DMS 273 (cell line): ENCODE measurements at regions not wholly inside any gene's neighbourhood (a gene's known extent, or its start where the extent isn't known, plus 50 kb on each side); places are given as distances from the start of the nearest gene placed in this dataset.
A peak's percentile ranks its signal among the peaks of the same experiment; 100 is the strongest.

Experiments used
- DNase-seq: peaks from one replicate; lab custom pipeline; 2025; ENCODE audit not compliant: unreplicated experiment; lab: John Stamatoyannopoulos, UW

DNA sequence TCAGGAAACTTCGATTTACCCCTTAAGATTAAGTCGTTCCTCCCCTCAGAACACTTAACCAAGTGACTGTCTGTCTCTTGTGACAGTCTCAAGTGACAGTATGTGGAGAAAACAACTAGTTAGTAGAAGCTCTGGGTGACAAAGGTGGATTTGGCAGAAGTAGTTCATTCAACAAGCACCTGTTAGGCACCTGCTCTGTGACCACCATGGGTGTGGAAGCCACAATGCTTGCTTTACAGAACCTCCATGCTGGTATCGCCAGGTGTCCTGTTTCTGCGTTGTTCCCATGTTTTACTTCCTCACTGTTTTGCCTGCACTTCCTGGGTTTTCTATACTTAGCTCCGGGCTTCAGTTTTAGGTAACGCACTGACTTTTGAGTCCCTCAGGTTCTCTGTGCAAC, 337.4 kb upstream of the DCC start:
- DNase-seq = no peak

DNA sequence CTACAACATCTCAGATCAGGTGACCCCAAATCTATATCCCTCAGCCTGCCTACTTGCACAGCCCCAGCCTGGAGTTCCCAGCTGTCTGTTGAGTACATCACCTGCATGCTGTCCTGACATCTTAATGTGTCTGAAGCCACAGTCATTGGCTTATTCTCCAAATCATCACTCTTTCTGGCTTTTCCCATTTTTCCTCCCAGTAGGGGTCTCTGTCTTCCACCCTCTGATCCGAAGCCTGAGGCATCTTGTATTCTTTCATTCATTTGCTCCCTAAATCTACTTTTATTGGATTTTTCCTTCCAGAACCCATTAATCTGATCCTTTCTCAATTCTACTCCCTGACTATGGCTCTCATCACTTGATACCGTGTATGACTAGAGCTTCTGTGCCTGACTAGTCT, 332.9 kb upstream of the DCC start:
- no peak for DNase-seq

DNA sequence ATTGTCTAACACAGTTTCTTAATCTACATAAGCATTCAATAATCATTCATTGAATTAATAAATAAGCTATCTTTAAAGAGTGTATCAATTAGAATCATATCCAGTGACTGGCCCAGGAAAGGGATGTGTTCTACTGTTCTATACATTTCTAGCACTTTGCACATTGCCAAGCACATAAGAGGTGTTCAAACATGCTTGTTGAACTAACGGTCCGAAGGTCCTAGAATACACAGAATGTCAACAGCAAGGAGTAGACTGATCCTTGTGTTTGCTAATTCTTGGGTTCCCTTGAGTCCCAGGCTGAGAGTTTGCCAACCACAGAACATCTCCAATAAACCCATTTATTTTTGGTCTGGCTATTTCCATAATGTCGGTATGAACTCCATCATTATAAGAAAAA, 331.7 kb upstream of the DCC start:
- DNase-seq = no peak

DNA sequence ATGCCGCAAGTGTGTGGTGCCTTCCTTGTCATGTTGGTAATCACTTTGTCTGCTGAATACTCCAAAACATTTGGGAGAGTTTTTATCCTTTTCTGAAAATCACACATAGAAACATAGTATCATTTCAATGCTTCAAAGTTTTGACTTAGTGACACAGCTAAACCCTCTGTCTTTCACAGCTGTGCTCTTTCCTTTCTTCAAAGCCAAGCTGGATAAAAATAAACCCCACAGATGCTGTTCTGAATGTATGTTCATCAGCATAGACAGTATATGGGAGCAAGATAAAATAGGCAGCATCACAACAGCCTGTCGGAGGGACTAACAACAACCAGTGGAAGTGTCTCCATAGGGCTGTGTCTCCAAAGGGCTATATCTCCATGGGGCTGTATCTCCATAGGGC, 331.3 kb upstream of the DCC start:
- DNase-seq = no peak

DNA sequence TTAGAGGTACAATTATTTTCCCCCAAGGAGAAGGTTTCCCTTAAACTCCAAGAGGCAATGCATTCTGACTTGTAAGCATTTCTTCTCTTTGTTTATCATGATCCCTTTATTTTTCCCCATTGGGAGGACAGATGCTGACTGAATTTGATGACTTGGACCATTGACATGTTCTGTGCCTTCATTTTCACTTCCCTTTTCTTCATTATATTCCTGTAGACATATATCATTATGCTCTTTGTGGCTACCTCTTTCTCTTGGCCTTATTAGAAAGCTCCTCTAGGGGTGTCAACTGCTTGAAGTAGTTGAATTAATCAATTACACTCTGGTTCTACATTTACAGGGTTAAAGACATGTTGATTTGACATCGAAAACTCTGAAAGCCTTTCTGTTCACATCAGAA, 330.0 kb upstream of the DCC start:
- DNase-seq = no peak

DNA sequence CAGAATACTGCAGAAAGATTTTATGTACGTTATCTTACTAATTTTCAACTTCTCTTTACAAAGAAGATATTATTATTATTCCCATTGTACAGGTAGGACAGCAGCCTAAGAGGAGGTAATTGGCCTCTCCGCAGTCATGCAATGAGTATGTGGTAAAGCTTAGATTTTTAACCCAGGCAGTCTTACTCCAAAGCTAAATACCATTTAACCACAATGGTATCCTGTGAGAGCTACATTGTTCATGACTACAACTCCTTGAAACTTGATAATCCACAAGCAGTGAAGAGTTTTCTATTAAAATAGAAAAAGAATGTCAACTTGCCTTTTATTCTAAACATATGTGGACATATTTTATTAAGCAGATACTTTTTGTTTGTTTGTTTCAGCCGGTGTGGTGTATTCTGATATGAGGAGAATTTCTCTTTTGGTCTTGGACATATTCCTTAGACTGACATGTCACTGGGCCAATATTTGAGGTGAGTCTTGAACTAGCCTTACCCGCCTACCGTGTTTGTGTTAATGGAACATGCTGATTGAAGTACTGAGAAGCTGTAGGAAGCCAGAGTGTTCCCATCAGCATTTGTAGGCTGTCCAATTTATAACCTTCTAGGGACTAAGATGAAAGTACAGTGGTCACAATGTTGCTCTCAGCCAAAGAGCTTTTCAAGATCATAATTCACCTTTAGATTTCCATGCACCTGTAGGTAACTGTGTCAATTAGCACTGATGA, 293.9 kb upstream of the DCC start:
- no peak for DNase-seq

DNA sequence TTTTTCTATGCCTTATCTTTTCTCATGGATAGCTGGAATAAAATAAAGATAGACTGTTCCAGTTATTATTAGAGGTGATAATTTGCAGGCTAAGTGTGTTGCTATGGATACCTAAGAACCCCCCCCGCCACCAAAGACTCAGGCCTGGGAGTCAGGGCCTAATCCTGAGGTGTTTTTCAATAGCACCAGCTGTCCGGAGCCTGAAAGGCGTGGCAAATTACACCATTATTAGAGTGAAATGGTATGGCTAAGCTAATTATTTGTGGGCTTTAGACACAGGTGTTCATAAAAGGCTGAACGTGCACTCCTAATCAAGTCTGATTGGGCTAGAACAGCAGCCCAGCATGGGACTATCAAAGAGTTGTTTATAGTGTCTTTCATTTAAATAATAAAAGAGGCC, 293.2 kb upstream of the DCC start:
- DNase-seq = peak; percentile 0

DNA sequence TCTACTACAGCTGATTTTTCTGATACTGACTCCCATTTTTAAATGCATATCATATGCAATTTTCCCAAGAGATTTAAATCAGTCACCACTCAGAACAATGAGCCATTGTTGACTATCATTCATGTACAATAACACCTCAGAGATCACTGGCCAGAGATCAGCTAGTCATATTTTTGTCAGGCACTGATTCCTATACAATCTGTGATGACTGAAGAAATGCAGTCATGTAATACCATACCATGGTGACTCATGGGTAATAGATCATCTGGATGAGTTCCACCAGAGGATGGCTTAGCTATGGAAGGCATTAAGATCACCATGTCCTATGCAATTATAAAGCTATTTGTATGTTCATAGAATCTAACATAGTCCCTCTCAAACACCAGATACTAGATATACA, 285.7 kb upstream of the DCC start:
- no peak for DNase-seq

DNA sequence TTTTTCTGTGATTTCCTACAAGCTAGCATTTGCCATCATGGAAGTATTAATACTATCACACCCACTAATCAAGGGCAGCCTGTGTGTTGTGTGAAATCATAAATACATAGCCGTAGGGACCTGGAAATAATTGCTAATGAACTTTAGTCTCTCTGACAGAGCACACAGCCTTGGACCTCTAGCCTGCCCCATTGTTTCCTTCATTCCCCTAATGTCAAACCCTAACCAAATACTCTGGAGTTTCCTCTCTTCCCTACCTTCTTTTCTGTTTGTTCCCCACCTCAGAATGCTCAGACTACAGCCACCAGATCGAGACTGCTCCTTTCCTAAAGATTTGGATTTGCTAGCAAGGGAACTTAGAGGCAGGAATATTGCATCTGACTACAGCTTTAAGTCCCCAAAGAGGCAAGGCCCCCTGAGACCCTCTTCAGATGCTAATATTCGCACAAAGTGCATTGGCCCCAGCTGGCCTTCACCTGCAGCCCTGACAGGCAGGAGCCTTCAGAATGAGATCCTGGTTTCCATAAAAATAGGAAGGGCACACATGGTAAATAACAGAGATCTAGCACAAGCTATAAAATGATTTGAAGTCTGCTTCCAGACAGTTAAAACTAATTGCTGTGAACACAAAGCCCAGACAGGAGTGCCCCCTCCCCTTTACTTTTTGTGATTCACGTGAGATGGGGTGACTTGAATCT, 279.2 kb upstream of the DCC start:
- DNase-seq = no peak

DNA sequence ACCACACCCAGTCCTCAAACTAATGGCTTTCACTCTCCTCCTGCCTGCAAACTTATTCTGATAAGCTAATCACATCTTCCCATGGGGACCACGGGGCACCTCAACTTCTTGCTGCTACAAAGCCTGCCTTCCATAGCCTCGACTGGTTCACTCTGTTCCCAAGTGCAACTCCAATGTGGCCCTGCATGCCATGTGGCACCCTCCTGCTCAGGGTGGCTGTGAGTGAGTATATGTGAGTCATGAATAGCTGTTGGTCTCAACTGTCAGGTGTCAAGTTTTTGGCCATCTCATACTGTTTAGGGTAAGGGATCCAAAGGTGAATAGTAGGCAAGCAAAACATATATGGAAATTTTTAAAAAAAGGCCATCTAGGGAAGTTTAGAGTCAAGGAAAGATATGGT, 276.1 kb upstream of the DCC start:
- DNase-seq = no peak

DNA sequence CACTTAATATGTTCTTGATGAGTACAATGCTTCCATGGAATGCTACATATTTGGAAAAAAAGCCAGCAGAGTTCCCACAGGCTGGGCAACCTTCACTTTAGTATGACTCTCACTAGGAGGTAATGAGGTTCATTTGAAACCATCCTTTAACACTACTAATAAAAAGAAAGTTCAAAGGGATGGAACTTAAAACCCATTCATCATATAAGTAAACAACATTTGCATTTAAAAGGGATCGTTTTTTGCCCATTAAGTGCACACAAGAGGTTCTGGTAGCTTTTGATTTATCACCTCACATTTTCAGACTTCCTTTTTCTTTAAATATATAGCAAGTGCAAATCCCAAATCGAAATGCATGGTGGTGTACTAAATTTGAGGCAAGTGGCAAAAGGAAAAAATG, 270.8 kb upstream of the DCC start:
- DNase-seq = no peak

DNA sequence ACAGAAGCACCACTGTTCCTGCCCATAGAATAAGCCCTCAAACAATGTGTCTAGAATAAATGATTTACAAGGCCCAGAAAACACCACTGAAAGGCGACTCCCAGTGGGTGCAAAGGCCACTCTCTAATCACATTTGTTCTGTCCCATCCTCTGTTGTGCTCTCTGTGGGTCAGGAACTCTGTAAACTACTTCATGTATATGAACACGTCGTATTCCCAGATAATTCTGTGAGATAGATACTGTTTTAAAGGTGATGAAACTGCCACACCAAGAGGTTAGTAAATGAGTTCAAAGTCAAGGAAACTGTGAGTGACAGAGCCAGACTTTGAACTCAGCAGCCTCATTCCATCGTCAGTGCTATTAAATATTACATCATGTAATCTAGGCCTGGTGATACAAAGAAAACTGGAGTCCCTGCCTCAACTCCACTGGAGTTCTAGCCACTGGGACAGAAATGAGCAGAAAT, 269.7 kb upstream of the DCC start:
- DNase-seq = no peak

DNA sequence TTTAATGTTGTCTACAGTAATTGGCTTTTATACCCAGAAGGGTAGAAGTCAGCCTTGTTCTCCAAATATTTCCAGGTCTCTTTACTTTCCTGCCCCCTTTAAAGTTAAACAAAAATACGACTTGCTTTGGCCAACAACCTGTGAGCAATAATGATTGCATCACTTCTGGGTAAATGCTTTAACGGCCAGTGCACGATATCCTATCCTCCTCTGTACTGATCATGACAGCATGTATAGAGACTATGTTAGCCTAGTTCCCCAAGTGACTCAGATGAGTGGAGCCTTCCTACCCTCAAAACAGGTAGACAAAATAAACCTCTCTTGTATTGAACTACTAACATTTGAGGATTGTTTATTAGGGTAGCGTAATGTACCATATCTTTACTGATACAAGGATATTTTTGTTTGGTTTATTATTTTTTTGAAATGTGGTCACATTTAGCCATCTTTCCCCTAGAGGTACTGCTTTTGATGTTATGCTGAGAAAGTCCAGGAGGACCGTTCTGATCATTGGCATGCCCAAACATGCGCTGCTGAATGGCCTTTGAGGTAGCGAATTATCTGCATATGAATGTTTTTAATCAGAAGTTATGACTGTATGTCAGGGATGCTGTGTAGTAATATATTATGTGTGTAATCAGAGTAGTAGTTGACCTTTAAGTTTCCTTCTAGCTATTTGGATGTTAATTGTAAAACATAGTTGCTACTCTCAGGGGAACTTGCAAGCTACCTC, 262.6 kb upstream of the DCC start:
- DNase-seq = no peak

DNA sequence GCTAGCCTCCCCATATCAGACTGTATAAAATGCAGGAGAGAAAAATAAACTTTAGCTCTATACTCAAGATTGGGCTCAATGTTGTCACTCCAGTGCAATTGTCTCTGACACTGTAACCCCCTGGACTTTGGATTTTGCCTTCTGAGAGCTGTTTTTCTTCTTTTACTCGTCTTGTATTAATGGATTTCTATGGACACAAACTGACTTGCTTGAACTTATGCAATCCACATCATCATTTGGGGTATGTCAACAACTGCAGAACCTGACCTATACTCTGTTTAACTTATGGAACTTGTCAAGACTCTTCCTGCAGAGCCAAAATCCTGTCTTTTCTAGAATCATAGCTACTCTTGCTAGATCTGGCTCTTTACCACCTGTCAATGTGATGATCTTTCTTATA, 257.8 kb upstream of the DCC start:
- no peak for DNase-seq

DNA sequence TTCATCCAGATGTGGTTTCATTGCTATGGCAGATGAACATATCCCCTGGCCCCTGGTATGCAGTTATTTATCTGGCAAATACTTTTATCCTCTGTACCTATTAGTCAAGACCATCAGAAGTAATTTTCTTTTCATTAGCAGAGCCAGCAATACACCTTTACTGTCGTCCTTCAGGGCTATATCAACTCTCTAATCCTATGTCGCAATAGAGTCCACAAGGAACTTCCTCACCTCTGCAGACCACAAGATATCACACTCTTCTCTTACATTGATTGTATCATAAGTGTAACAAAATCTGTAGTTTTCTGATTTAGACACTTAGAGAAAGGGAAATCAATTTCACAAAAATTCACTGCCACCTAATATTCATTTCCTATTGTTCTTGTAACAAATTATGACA, 252.9 kb upstream of the DCC start:
- no peak for DNase-seq

DNA sequence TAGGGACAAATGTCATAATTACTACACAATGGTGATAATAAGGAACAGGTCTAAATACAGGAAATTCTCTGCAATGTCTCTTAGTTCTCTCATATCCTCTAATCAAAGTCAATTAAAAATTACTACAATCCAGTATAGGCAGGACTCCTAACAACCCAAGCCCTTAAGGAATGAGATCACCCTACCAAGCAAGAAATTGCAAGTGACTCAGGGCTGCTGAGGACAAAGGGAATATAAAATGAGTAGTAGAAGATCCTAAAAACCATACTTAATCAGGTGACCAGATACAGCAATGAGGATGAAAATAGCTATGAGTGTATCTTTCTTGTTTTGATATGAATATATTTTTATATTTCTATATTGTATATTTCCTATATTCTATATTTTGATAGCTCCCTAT, 250.0 kb upstream of the DCC start:
- DNase-seq = no peak

DNA sequence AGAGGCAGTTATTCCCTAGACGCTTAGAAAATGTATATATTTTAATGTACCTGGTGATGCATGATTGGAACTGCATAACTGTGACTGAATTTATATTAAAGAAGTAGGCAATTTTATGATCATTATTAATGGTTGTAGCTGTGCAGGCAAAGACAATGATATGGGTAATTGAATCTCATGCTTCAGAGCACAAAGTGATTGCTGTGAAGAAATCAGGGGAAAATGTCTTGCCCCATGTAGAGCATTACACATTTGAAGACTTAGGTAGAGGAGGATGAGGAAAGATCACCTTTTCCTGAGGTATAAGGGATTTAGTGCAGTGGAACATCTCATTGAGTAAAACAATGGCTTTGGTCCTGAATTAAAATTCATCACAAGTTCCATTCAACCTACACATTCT, 246.8 kb upstream of the DCC start:
- DNase-seq = no peak

DNA sequence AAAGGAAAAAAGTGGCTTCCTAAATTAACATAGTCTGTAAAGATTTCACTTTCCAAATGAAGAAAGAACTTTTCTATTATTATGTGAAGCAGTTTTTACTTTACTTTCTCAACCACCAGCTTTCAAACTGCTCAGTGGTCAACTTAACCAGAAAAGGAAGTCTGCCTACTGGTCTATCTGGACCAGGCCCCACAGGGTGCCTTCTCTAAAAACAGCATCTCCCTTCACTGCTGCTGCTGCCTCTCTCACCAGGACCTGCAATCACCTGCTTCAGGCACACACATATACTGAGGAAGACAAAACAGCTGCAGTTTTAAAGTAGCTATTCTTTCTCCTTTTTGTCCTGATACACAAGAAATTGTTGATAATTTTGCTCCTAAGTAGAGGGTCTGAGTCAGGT, 221.3 kb upstream of the DCC start:
- no peak for DNase-seq

DNA sequence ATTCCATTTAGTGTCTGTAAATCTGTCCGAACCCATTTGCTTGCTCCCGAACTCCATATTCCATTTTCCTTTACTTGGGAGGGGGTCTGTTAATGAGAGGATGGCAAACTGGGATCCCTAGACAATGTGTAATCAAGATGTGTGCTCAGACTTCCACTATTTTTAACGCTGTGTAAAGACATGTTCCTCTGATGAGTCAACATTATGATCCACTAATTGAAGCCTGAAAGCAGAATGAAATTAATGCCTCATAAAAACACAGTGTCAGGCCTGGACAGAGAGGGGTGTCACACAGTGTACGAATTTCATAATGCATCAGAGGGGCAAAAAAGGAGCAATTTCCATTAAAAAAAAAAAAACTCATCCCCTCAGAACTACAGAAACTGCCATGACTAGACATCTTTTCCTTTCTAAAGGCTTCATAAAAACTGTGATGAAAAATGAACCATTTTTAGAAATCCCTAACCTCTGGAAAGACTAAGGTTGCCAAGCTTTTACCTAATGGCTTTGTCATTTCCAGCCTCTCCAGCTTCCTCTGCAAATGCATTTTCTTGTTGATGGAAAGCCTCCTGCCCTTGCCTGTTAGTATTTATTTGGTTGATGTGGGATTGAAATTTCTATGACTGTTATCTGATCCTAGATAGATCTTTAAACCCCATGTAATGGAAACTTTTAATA, 209.2 kb upstream of the DCC start:
- DNase-seq = no peak

DNA sequence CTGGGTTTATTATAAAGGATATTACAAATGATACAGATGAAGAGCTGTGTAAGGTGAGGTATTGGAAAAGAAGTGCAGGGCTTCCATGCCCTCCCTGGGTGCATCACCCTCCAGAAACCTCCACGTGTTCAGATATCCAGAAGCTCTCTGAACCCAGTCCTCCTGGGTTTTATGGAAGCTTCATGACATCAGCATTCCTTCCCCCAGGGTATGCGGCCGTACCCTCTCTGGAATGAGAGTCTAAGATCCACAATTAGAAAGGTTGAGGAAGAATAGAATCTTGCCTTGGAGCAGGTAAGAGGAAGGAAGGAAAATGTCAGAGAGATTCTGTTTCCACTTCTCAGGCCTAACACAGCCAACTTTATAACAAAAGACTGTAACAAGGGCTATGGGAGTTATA, 208.2 kb upstream of the DCC start:
- DNase-seq = no peak

DNA sequence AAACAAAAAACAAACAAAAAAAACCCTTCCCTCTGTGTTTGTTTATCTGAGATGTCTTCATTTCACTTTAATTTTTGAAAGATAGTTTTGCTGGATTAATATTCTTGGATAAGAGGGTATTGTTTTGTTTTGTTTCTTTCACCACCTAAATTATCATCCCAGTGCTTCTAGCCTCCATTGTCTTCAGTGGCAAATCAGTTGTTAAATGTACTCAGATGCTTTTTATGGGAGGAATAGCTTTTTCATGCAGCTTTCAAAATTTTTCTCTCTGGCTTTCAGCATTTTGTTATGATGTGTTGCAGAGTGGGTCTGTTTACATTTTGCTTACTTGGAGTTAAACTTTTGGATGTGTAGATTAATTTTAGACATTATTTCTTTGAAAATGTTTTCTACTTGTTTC, 203.5 kb upstream of the DCC start:
- DNase-seq = no peak

DNA sequence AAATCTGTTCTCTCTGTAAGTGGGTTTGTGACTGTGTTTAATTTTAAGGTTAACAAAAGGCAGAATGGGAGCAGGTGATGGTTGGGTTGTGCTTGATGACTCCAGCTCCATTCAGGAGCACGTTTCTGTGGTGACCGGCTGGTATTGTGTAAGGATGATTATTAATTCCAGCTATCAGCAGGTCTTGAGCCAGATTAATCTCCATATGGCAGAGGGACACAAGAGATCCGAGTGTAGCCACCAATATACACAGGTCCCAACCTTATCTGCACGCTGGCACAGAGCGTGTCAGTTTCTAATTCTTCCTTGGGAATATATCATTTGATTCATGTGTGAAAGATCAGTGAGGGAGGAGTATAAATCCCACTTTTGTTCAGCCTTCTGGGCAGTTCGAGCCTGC, 199.0 kb upstream of the DCC start:
- DNase-seq = no peak
